GM12891 (cell line): ENCODE measurements at regions not wholly inside any gene's neighbourhood (a gene's known extent, or its start where the extent isn't known, plus 50 kb on each side); places are given as distances from the start of the nearest gene placed in this dataset.

Experiments
- POLR2A ChIP-seq: IDR thresholded peaks from 2 replicates; pipeline ENCODE4 v1.6.1; 2011; ENCODE audit warnings: low read depth, low read length, control low read depth
- POLR2AphosphoS5 ChIP-seq: IDR thresholded peaks from 2 replicates; pipeline ENCODE4 v1.6.1; 2011; ENCODE audit warnings: low read depth, low read length, control low read depth
- POU2F2 ChIP-seq: IDR thresholded peaks from 2 replicates; pipeline ENCODE4 v1.6.1; 2011; ENCODE audit warnings: low read depth, mild to moderate bottlenecking, control low read depth, low read length, moderate library complexity
- SPI1 ChIP-seq: IDR thresholded peaks from 2 replicates; pipeline ENCODE4 v1.6.1; 2011; ENCODE audit warnings: low read depth, low read length, control low read depth
- TAF1 ChIP-seq: IDR thresholded peaks from 2 replicates; pipeline ENCODE4 v1.6.1; 2011; ENCODE audit warnings: low read depth, low read length, control low read depth

DNA sequence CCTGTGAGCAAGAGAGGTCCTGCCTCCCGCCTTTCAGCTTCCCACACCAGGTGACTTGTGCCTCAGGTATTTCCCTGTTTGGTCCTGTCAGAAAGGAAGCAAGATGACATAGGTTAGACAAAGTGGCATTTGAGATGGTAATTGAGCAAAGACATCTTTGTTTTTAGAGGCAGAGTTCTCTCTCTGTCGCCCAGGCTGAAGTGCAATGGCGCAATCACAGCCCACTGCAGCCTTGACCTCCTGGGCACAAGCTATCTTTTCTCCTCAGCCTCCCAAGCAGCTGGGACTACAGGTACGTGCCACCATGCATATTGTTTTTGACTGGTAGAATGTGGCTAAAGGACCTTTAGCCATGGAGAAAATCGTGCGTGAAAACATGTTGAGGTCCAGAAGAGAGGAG lies 339.1 kb downstream of the FGF9 start:
- no peak for TF ChIP-seq POLR2A
- TF ChIP-seq POLR2AphosphoS5 = no peak
- TF ChIP-seq SPI1 = no peak
- no peak for TF ChIP-seq POU2F2
- no peak for TF ChIP-seq TAF1
